ENCODE measurements at regions not wholly inside any gene's neighbourhood (a gene's known extent, or its start where the extent isn't known, plus 50 kb on each side); places are given as distances from the start of the nearest gene placed in this dataset.

- no peak for TF ChIP-seq POLR2A (IDR thresholded peaks at IDR 0.05)
- no peak for TF ChIP-seq CTCF (IDR thresholded peaks at IDR 0.05)
- TF ChIP-seq EP300 (IDR thresholded peaks at IDR 0.05): no peak
These were observed 380.5 kb upstream of the FBXO33 start for GRCh38 chr14:39812532-39813320.

Measured in stomach (tissue), 4 donors.